IPS-NIHi7 (cell line): ENCODE measurements at regions not wholly inside any gene's neighbourhood (a gene's known extent, or its start where the extent isn't known, plus 50 kb on each side); places are given as distances from the start of the nearest gene placed in this dataset.

Source experiments
- DNase-seq: peaks from one replicate; pipeline ENCODE4 v3.0.0; 2012; ENCODE audit warnings: mixed read lengths; ENCODE audit errors: extremely low spot score

DNA sequence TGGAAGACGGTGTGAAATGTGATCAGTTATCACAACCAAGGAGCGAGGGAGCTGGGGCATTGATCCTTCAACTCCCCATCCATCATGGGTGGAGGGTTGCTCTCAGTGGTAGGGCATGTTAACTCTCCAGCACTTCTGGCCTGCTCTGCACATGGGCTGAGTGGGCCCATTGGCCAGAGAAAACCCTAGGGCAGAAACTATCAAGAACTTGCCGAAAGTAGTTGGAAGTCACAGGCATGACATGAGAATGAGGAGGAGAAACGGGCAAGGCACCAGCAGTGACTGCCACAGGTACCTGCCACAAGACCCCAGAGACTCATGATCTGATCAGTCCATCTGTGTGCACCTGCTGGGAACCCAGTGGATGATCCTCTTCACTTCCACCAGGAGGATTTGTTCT, 50.9 kb upstream of the CXCL14 start:
- DNase-seq, result no peak

GRCh38 chr5:135628771-135629563, 50.2 kb upstream of the CXCL14 start:
- DNase-seq, result no peak
